Breast epithelium (tissue), 4 donors: ENCODE measurements at regions not wholly inside any gene's neighbourhood (a gene's known extent, or its start where the extent isn't known, plus 50 kb on each side); places are given as distances from the start of the nearest gene placed in this dataset.

Experiments
- DNase-seq, 2 donors: peaks; one replicate each; pipeline ENCODE4 v3.0.0-alpha.2; 2019; ENCODE audit warnings: low spot score in 2 of 2
- H3K27ac ChIP-seq, 2 donors: fragments of 200-600 bp; sonication (generic) in 1 of 2; one replicate each; pipeline ENCODE4 v1.5.1; 2016 to 2019; ENCODE audit warnings: mild to moderate bottlenecking in 1 of 2
- H3K27me3 ChIP-seq, 2 donors: fragments of 200-600 bp; sonication (generic) in 1 of 2; one replicate each; pipeline versions ENCODE4 v1.5.1 to v1.6.0; 2017 to 2019; ENCODE audit warnings: control low read depth in 1 of 2, mild to moderate bottlenecking in 1 of 2
- H3K36me3 ChIP-seq: fragments of 200-600 bp; one replicate; pipeline ENCODE4 v1.5.1; 2019
- H3K4me1 ChIP-seq, 2 donors: fragments of 200-600 bp; sonication (generic); one replicate each; pipeline ENCODE4 v1.5.1; 2016 to 2019; ENCODE audit warnings: control low read depth in 1 of 2
- H3K4me3 ChIP-seq, 3 donors: fragments of 200-600 bp; sonication (generic); 1 replicate in 2 of 3; 2 replicates in 1 of 3; pipeline ENCODE4 v1.5.1; 2016 to 2019; ENCODE audit warnings: mild to moderate bottlenecking in 3 of 3, moderate library complexity in 2 of 3
- H3K9me3 ChIP-seq, 2 donors: fragments of 200-600 bp; sonication (generic) in 1 of 2; one replicate each; pipeline ENCODE4 v1.5.1; 2016 to 2019; ENCODE audit warnings: control low read depth in 1 of 2
- POLR2A ChIP-seq: fragments of 450-650 bp; IDR thresholded peaks from one replicate; pipeline ENCODE4 v1.6.1; 2016; ENCODE audit warnings: antibody characterized with exemption, mild to moderate bottlenecking, moderate library complexity
- POLR2AphosphoS5 ChIP-seq, 3 donors: sonication (generic); formaldehyde crosslinking; IDR thresholded peaks; one replicate each; pipeline ENCODE4 v1.6.1; 2017; ENCODE audit warnings: antibody characterized with exemption in 3 of 3
- intact Hi-C: fragments of 100-400 bp; cut with DNase I; formaldehyde crosslinking; loops from one replicate; pipeline ENCODE4 v1.15.1; 2023; ENCODE audit warnings: low total_unique reads
- TF ChIP-seq, protein P1 (sequence below), 3 donors: fragments of 450-650 bp; IDR thresholded peaks; one replicate each; pipeline ENCODE4 v1.5.1; 2016 to 2017; ENCODE audit warnings: antibody characterized with exemption in 3 of 3, mild to moderate bottlenecking in 3 of 3, moderate library complexity in 3 of 3

- no peaks in the 10 kb centered on the region for H3K9me3 ChIP-seq
- H3K27me3 ChIP-seq: peaks cover 0 to 4% of the 10 kb centered on the region in 2 donors
- H3K36me3 ChIP-seq: no peaks in the 10 kb centered on the region
- intact Hi-C loops: no loop called here
- H3K4me1 ChIP-seq: no peaks in the 10 kb centered on the region
- H3K27ac ChIP-seq: no peak overlapping the region
- TF ChIP-seq, protein P1, sequence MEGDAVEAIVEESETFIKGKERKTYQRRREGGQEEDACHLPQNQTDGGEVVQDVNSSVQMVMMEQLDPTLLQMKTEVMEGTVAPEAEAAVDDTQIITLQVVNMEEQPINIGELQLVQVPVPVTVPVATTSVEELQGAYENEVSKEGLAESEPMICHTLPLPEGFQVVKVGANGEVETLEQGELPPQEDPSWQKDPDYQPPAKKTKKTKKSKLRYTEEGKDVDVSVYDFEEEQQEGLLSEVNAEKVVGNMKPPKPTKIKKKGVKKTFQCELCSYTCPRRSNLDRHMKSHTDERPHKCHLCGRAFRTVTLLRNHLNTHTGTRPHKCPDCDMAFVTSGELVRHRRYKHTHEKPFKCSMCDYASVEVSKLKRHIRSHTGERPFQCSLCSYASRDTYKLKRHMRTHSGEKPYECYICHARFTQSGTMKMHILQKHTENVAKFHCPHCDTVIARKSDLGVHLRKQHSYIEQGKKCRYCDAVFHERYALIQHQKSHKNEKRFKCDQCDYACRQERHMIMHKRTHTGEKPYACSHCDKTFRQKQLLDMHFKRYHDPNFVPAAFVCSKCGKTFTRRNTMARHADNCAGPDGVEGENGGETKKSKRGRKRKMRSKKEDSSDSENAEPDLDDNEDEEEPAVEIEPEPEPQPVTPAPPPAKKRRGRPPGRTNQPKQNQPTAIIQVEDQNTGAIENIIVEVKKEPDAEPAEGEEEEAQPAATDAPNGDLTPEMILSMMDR (IDR thresholded peaks at IDR 0.05): no peak
- TF ChIP-seq POLR2A: no peak
- no peak for TF ChIP-seq POLR2AphosphoS5 (IDR thresholded peaks at IDR 0.05)
- DNase-seq: no peak
- H3K4me3 ChIP-seq: no peak overlapping the region
These were observed 154.8 kb downstream of the INSIG2 start for GRCh38 chr2:118243031-118243430.

DNA sequence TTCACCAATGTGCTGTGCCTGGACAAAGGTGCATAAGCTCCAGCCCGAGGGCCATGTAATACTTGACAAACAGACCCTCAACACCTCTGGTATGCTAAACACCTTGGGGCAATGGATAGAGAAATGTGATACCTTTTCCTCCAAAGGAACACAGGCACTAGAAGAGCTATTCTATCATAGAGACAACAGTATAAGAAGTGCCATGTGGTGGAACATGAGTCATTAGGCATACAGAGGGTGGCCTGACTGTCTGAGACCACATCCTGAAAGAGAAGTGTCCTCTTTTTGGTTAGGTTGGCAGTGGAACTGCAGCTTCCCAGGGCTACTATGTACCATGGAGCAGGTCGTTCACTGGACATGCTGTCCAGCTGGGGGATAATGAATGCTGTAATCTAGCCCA lies 153.9 kb downstream of the INSIG2 start:
- Histone ChIP-seq H3K27ac (no peak overlapping the region), H3K9me3 (no peaks in the 10 kb centered on the region), H3K27me3 (peaks cover 0 to 6% of the 10 kb centered on the region in 2 donors), H3K36me3 (no peaks in the 10 kb centered on the region), H3K4me1 (no peaks in the 10 kb centered on the region), H3K4me3 (no peak overlapping the region)
- no peak for DNase-seq
- intact Hi-C loops: no loop called here
- TF ChIP-seq, protein P1 (IDR thresholded peaks at IDR 0.05): no peak
- TF ChIP-seq POLR2A: no peak

DNA sequence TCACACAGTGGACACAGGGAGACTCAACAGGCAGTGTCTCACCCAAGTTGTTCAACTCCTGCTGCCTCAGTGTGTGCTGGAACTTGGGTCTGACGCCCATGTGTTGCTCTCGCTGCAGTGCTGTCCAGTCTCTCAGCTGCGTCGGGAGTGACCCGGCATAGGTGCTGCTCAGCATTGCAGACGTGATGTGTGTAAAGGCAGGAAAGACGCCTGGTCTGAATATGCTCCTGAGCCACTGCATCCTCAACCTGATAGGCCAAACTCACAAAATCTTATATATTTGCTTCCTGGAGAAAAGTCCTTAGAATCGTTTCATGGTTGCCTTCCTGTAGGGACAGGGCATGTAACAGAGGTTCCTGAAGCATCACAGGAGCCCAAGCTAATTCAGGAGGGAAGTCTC lies 152.9 kb downstream of the INSIG2 start:
- Histone ChIP-seq H3K27me3 (peaks cover 0 to 11% of the 10 kb centered on the region in 2 donors), H3K36me3 (no peaks in the 10 kb centered on the region), H3K4me1 (no peaks in the 10 kb centered on the region), H3K4me3 (no peak overlapping the region), H3K27ac (no peak overlapping the region), H3K9me3 (no peaks in the 10 kb centered on the region)
- DNase-seq: no peak
- TF ChIP-seq, protein P1 (IDR thresholded peaks at IDR 0.05): no peak
- TF ChIP-seq POLR2AphosphoS5 (IDR thresholded peaks at IDR 0.05) (no peak), POLR2A (no peak)
- intact Hi-C loops: no loop called here

DNA sequence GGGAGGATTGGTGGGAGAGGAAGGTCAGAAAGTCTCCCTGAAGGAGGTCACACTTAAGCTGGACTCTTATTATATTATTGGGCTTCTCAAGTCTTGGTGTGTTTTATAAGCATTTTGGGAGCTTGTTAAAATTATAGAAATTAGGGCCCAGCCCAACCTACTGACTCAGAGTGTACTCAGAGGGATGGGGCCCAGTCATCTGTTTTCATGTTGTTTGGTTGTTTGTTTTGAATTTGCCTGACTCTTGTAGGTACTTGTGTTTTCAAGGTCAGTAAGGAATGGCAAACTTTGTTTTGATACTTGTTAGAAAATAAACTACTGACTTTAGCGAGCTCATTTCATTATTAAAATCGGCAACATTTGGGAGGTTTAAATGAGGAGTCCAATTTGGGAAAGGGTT lies 152.0 kb downstream of the INSIG2 start:
- no peak overlapping the region for H3K4me3 ChIP-seq
- no peak for DNase-seq
- H3K4me1 ChIP-seq: no peaks in the 10 kb centered on the region
- H3K27ac ChIP-seq: no peak overlapping the region
- TF ChIP-seq, protein P1 (IDR thresholded peaks at IDR 0.05): no peak
- TF ChIP-seq POLR2A (no peak), POLR2AphosphoS5 (IDR thresholded peaks at IDR 0.05) (no peak)
- H3K9me3 ChIP-seq: no peaks in the 10 kb centered on the region
- peaks cover 0 to 11% of the 10 kb centered on the region in 2 donors for H3K27me3 ChIP-seq
- intact Hi-C loops: no loop called here
- H3K36me3 ChIP-seq: no peaks in the 10 kb centered on the region

- TF ChIP-seq, protein P1 (IDR thresholded peaks at IDR 0.05): no peak
- no peak for TF ChIP-seq POLR2A
- TF ChIP-seq POLR2AphosphoS5 (IDR thresholded peaks at IDR 0.05): no peak
- Histone ChIP-seq H3K9me3 (no peaks in the 10 kb centered on the region), H3K4me1 (no peaks in the 10 kb centered on the region), H3K4me3 (no peak overlapping the region), H3K36me3 (no peaks in the 10 kb centered on the region), H3K27ac (no peak overlapping the region), H3K27me3 (peaks cover 0 to 11% of the 10 kb centered on the region in 2 donors)
- DNase-seq: no peak
- intact Hi-C loops: loop anchor here (5.0 kb wide), 1 partner anchor 1303 kb away; the partner anchor contains the start of gene CFAP221
These were observed 151.0 kb downstream of the INSIG2 start for GRCh38 chr2:118239284-118239683.
